ENCODE measurements at regions not wholly inside any gene's neighbourhood (a gene's known extent, or its start where the extent isn't known, plus 50 kb on each side); places are given as distances from the start of the nearest gene placed in this dataset.

GRCh38 chr15:39290711-39291435, 290.0 kb upstream of the THBS1 start:
- TF ChIP-seq, protein P1, sequence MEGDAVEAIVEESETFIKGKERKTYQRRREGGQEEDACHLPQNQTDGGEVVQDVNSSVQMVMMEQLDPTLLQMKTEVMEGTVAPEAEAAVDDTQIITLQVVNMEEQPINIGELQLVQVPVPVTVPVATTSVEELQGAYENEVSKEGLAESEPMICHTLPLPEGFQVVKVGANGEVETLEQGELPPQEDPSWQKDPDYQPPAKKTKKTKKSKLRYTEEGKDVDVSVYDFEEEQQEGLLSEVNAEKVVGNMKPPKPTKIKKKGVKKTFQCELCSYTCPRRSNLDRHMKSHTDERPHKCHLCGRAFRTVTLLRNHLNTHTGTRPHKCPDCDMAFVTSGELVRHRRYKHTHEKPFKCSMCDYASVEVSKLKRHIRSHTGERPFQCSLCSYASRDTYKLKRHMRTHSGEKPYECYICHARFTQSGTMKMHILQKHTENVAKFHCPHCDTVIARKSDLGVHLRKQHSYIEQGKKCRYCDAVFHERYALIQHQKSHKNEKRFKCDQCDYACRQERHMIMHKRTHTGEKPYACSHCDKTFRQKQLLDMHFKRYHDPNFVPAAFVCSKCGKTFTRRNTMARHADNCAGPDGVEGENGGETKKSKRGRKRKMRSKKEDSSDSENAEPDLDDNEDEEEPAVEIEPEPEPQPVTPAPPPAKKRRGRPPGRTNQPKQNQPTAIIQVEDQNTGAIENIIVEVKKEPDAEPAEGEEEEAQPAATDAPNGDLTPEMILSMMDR (IDR thresholded peaks at IDR 0.05; ENCODE audit: control extremely low read depth, extremely low read depth, low read depth, missing control alignments), result no peak
- ChIA-PET CTCF (interaction anchor here (1.3 kb wide), 1 partner anchor 20 kb away, joined by 3 read pairs; no protein-coding TSS in a partner anchor), POLR2A (interaction anchor here (0.5 kb wide), 1 partner anchor 492 kb away, joined by 4 read pairs; the partner anchor contains the start of gene FSIP1)
- no peak for DNase-seq (ENCODE audit: extremely low spot score)

GRCh38 chr15:39291690-39292089, 289.2 kb upstream of the THBS1 start:
- ChIA-PET POLR2A (no interaction called here), CTCF (no interaction called here)
- no peak for DNase-seq (ENCODE audit: extremely low spot score)
- TF ChIP-seq, protein P1 (IDR thresholded peaks at IDR 0.05; ENCODE audit: control extremely low read depth, extremely low read depth, low read depth, missing control alignments), result no peak

DNA sequence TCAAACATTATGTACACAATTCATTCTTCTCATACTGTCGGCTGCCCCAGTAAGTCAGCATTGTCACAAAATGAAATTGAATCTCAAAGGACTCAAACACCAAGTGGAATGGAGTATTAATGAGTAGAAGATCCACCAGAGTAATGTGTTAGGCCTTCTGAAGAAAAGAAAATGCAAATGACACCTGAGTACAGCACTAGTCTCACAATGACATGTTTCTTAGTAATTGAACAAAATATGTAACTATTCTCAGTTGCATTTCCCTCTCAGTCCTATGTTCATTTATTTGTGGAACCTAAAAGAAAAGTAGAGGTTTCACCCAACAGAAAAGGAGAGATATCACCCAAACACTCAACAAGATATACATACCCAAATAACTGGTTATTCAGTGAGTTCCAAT, 283.9 kb upstream of the THBS1 start:
- no peak for DNase-seq (ENCODE audit: extremely low spot score)
- POLR2A ChIA-PET, result no interaction called here
- TF ChIP-seq, protein P1 (IDR thresholded peaks at IDR 0.05; ENCODE audit: control extremely low read depth, extremely low read depth, low read depth, missing control alignments), result no peak
- CTCF ChIA-PET, result no interaction called here

GRCh38 chr15:39298271-39298962, 282.5 kb upstream of the THBS1 start:
- TF ChIP-seq, protein P1 (IDR thresholded peaks at IDR 0.05; ENCODE audit: control extremely low read depth, extremely low read depth, low read depth, missing control alignments), result no peak
- CTCF ChIA-PET, result interaction anchor here (1.0 kb wide), 1 partner anchor 54 kb away, joined by 3 read pairs; no protein-coding TSS in a partner anchor
- DNase-seq (ENCODE audit: extremely low spot score), result no peak
- POLR2A ChIA-PET, result no interaction called here

DNA sequence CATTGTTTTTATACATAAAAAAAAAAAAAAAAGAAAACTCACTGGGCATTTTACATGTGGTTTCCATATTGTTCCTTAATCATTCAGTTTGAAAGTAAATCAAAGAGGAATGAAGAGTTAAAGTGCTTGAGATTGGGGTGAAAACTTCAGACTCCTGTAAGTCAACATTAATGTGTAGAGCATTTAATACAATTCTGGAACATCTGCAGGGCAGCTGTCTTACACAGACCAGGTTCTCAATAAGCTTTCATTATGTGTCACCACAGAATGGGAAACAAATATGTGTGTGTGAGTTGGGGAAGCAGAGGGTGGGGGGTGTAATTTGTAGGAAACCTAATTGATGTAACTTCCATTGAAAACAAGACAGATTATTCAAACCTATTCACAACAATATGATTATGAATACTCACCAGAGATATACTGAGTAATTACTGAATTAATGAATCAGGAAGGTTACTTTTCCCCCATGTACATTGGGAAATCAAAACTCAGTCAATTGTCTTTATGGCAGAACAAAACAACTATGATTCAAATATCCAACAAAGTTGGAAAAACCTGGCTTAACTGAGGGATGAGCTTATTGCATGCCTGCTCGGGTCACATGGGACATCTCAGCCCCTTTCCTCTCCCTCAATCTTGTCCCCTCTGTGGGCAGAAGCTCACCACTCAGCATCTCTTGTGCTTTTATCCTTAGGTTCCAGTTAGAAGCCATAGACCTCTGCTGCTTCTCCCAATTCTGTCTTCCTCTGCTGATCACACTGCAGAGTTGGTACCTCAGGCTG, 281.2 kb upstream of the THBS1 start:
- CTCF ChIA-PET, result no interaction called here
- DNase-seq (ENCODE audit: extremely low spot score), result no peak

More for the DNA sequence above, 281.2 kb upstream of the THBS1 start:
- POLR2A ChIA-PET, result no interaction called here
- TF ChIP-seq, protein P1 (IDR thresholded peaks at IDR 0.05; ENCODE audit: control extremely low read depth, extremely low read depth, low read depth, missing control alignments), result no peak

Measured in GM10248 (cell line).